HG03575 (cell line): ENCODE measurements at regions not wholly inside any gene's neighbourhood (a gene's known extent, or its start where the extent isn't known, plus 50 kb on each side); places are given as distances from the start of the nearest gene placed in this dataset.
"Not testable (repeated sequence)": the region's sequence is repeated elsewhere in the genome, so short reads cannot be mapped to it uniquely, and the experiment has no call there.

Source experiments
- ATAC-seq: cut with Tn5 transposase; IDR thresholded peaks from one replicate; pipeline ENCODE4 v1.9.1; 2021; ENCODE audit not compliant: unreplicated experiment, insufficient number of reproducible peaks, low FRiP score; ENCODE audit errors: extremely low read depth

- ATAC-seq: no peak
Observed at GRCh38 chr10:80829151-80829550, 291.4 kb downstream of the SH2D4B start.

- ATAC-seq: no peak
Observed at GRCh38 chr10:80829562-80829961, 291.9 kb downstream of the SH2D4B start.

- not testable (repeated sequence) for ATAC-seq
Observed at GRCh38 chr10:80832693-80833092, 295.0 kb downstream of the SH2D4B start.

- ATAC-seq: no peak
Observed at GRCh38 chr10:80855348-80855971, 317.8 kb downstream of the SH2D4B start.

GRCh38 chr10:80856186-80856585 lies 318.5 kb downstream of the SH2D4B start:
- no peak for ATAC-seq

- not testable (repeated sequence) for ATAC-seq
Observed at GRCh38 chr10:80859279-80859678, 321.6 kb downstream of the SH2D4B start.

DNA sequence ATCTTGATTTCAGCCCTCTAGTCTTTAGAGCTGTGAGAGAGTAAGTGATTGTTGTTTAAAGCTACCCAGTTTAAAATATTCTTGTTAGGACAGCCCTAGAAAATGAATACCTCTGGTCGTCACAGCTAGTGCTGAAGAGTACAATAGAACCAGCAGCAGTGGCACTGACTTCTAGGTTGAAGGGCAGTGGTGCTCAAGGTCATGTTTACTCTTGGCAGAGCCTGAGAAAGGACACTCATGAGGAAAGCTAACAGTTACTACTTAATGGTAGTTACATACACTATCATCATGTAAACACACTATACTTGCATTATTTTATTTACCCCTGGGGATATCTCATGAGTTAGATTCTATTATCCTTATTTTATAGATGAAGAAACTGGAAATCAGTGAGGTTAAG lies 323.0 kb downstream of the SH2D4B start:
- ATAC-seq: no peak

DNA sequence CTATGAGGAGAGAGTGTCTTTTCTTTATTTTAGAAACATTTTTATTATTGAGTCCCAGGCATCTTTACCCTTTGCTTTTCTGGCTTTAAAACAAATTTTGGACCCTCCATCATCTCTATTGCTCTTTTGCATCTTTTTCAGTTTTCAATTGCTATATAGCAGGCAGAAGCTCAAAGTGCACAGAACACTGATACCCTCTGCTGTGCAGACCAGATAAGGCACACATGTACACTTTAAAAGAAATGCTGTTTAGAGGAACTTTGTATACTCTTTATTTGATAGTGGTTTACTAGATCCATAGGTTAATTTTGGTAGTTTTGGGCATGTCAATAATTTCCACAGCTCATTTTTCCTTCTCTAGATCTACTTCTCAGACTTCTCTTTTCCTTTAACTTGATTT lies 324.2 kb downstream of the SH2D4B start:
- no peak for ATAC-seq

DNA sequence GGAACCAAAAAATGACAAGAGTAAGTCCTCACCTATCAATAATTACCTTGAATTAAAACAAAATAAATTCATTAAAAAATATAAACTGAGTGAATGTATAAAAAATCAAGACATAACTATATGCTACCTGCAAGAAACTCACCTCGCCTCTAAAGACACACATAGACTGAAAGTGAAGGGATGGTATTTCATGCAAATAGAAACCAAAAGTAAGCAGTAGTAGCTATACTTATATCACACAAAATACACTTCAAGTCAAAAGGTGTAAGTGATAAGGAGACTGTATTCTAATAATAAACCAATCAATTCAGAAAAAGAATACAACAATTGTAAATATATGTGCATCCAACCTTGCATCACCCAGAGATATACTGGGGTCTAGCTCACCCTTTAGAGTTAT lies 332.6 kb downstream of the SH2D4B start:
- ATAC-seq: peak; percentile 94

- ATAC-seq: no peak
Observed at GRCh38 chr10:80871083-80871482, 333.4 kb downstream of the SH2D4B start.

DNA sequence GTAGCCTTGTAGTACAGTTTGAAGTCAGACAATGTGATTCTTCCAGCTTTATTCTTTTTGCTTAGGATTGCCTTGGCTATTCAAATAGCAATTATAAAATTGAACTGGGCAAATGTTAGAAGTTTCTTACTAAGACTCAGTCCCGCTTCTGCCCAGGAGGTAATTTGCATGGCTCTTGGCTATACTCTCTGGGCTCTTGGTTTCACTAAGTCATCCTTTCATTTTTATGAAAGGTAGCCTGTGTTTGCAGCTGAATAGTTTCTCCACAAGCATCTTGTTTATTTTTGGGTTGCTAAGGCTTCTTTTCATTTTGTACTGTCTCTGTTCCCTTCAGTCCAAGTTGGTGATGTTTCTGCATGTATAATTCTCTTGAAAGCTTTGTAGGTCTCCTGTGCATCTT lies 340.6 kb downstream of the SH2D4B start:
- no peak for ATAC-seq

GRCh38 chr10:80890146-80890545 lies 352.4 kb downstream of the SH2D4B start:
- ATAC-seq: no peak

DNA sequence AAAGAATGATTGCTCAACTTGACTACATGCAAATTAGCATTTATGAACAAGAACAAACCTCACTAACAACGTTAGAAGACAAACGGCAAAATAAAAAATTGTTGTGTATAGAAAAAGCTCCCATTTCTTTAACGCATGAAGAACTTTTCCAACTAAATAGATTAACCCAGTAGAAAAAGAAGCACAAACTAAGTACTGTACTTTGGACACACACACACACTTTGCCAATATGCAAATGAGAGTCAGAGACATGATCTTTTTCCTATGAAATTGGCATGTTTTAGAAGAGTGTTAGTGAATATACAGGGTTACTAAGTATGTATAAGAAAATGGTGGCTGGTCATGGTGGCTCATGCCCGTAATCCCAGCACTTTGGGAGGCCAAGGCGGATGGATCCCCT lies 355.6 kb downstream of the SH2D4B start:
- no peak for ATAC-seq

- no peak for ATAC-seq
Observed at GRCh38 chr10:80894311-80894791, 356.6 kb downstream of the SH2D4B start.

DNA sequence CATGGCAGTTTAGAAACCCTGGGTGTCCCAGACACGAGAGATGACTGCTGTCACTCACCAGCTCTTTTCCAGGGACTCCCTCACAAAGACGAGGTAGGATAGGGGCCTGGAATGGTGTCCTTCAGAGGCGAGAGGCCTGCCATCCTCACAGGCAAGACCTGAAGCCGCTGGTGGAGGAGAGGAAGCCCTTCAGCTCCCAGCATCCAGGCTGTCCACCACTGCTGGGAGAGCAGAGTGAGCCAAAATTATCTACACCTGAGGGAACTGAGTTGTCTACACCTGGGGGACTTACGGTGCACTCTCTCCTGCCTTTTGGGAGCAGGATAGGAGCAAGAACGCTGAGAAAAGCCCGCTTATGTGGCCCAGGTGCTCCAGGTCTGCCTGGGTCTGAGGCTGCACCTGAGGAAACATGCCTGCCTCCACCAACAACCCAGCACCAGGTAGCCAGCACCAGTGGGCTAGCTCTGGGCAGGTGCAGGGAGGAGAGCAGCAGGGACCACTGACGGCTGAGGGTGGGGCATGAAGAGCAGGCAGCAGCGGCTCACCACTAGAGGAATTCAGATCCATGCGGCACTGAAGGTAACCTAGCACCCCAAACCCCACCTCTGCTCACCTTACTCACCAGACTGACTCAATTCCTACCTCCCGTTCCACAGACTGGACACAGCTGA lies 357.2 kb downstream of the SH2D4B start:
- ATAC-seq: no peak

DNA sequence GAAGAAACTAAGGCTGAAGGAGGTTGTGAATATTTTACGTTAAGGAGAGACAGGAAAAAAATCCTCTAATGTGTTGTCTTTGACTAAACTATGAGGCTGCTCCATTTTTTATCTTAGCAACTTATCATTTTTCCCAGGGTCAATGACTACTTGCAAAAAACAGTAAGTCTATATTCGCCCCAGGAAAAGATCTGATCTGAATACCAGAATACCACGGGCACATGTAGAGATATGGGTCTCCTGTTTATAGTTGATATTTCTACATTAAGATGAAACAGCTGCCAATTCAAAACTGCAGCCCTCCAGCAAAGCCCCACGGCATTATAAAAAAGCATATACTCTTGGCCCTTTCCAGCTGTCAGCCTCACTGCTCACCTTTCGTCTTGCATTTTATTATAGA lies 358.4 kb downstream of the SH2D4B start:
- no peak for ATAC-seq

DNA sequence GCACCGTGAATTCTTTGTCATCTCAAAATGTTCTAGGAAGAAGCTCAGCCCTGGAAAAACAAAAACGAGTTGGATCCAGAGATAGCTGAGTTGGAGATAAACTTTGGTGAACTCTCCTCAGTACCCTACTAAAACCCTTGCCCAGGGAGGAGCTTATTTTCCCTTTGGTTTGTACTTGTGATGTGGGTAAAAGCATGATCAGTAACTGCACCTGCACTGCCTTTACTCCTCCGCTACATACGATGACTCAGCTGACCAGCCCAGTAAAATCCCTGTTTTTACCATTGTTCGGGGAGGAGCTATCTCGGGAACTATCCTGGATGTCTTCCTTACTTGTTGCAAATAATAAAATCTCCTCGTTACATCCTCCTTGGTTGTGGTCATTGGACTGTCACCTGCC lies 359.3 kb downstream of the SH2D4B start:
- no peak for ATAC-seq

DNA sequence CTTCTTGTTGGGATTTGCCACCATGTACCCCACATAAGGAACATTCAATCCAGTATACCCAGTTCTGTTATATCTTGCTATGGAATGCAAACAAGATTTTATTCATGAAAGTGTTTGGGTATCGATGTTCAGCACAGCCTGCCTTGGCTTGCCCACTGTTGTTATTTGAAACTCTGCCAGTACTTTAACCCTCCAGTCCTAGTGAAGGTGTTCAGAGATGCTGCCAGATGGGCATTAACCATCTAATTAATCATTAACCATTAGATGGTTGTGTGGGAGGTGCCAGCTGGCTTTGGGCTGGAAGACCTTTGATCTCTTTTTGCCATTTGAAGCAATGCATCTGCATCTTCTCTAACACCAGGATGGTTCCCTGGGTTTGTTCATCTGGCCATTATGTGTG lies 363.0 kb downstream of the SH2D4B start:
- ATAC-seq: no peak

DNA sequence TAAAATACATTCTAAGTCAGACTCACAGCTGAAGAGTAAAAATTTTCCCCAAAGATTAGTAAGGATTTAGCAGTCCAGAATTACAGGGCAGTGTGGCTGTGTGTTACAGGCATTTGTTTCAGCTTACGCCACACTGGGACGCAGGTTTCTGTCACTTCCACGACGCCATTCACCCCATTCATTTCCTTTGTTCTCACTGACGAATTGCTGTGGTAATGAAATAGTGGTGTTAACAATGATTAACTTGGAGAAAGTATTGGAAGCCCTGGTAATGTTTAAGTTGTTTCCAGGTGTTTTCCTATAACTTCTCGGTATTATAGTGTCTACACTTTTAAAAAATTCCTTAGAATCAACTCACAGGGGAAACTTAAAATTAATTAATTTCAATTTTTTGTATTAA lies 370.9 kb downstream of the SH2D4B start:
- no peak for ATAC-seq

GRCh38 chr10:80909254-80909653 lies 371.6 kb downstream of the SH2D4B start:
- ATAC-seq: no peak

DNA sequence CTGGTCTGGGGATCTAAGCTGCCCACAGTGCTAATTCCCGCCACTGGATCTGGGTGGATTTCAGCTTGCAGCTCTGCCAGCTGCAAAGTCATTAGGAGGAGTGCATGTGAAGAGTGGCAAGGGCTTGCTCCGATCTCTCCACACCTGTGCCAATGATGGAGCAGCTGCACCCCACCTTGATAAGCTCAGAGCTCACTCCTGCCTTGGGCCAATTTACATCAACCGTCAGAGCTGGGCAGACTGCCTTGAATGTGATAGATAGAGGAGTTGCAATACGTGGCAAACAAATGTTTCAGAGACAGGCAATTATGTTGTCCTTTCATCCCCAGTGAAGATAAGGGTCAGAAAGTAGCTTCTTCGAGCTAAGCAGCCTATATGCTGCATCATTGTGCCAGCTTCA lies 379.9 kb downstream of the SH2D4B start:
- no peak for ATAC-seq
